T-cell (primary cell): ENCODE measurements at regions not wholly inside any gene's neighbourhood (a gene's known extent, or its start where the extent isn't known, plus 50 kb on each side); places are given as distances from the start of the nearest gene placed in this dataset.
A peak's percentile ranks its signal among the peaks of the same experiment; 100 is the strongest.

Experiments used
- ATAC-seq, 4 experiments: fragments of 200-7000 bp in 3 of 4; fragments of 150-1000 bp in 1 of 4; cut with Tn5 transposase; replicated peaks in 1 of 4; 1 replicate in 3 of 4; 2 replicates in 1 of 4; pipeline ENCODE4 v1.10.0; 2021; ENCODE audit warnings: moderate library complexity in 3 of 4, mild to moderate bottlenecking in 2 of 4, moderate number of reproducible peaks in 1 of 4
- CTCF ChIA-PET, 2 donors: fragments of 300-600 bp; sonication (Branson Sonifier 250); formaldehyde crosslinking; loops; one replicate each; lab custom pipeline; 2022; ENCODE audit warnings: antibody characterized with exemption in 2 of 2; lab: Charles Lee
- POLR2A ChIA-PET, 2 donors: fragments of 300-600 bp; sonication (Branson Sonifier 250); formaldehyde crosslinking; loops; one replicate each; lab custom pipeline; 2022; ENCODE audit warnings: antibody characterized with exemption in 2 of 2; lab: Charles Lee
- DNase-seq, 35 experiments: peaks; one replicate each; pipeline versions ENCODE4 v3.0.0 to v3.0.0-alpha.2; 2013 to 2023
- H3K27ac ChIP-seq: one replicate; pipeline ENCODE4 v1.5.1; 2013; ENCODE audit warnings: low read length
- H3K27me3 ChIP-seq, 2 experiments: replicated peaks in 1 of 2; 1 replicate in 1 of 2; 2 replicates in 1 of 2; pipeline versions ENCODE4 v1.6.1 to v1.7.0; 2013; ENCODE audit warnings: low read length in 1 of 2, mixed read lengths in 1 of 2; ENCODE audit not compliant: control insufficient read depth in 2 of 2, insufficient read depth in 2 of 2; ENCODE audit errors: extremely low read depth in 1 of 2
- H3K36me3 ChIP-seq, 2 donors: 1 replicate in 1 of 2; 2 replicates in 1 of 2; pipeline versions ENCODE4 v1.6.1 to v1.7.0; 2013; ENCODE audit warnings: low read length in 1 of 2; ENCODE audit not compliant: control insufficient read depth in 2 of 2, insufficient read depth in 1 of 2; ENCODE audit errors: extremely low read depth in 1 of 2
- H3K4me1 ChIP-seq, 2 experiments: 1 replicate in 1 of 2; 2 replicates in 1 of 2; pipeline versions ENCODE4 v1.6.1 to v1.7.0; 2013; ENCODE audit warnings: low read length in 2 of 2, mixed read lengths in 1 of 2; ENCODE audit not compliant: insufficient read depth in 2 of 2, control insufficient read depth in 1 of 2; ENCODE audit errors: extremely low read depth in 1 of 2
- H3K4me3 ChIP-seq, 2 donors: 1 replicate in 1 of 2; 2 replicates in 1 of 2; pipeline versions ENCODE4 v1.5.1 to v1.7.0; 2013; ENCODE audit warnings: mild to moderate bottlenecking in 2 of 2, low read length in 1 of 2, moderate library complexity in 1 of 2; ENCODE audit not compliant: control insufficient read depth in 1 of 2; ENCODE audit errors: extremely low read depth in 1 of 2
- H3K9me3 ChIP-seq: 2 replicates; pipeline ENCODE4 v1.7.0; 2013
- H3K27ac Mint-ChIP-seq, 2 donors: one replicate each; pipeline ENCODE4 v1.8.0; 2020 to 2021; ENCODE audit warnings: mild to moderate bottlenecking in 2 of 2, mixed read lengths in 2 of 2
- H3K27me3 Mint-ChIP-seq, 2 donors: one replicate each; pipeline ENCODE4 v1.8.0; 2021 to 2022; ENCODE audit warnings: mixed read lengths in 2 of 2
- H3K36me3 Mint-ChIP-seq: one replicate; pipeline ENCODE4 v1.8.0; 2021; ENCODE audit warnings: mixed read lengths
- H3K4me1 Mint-ChIP-seq, 3 donors: one replicate each; pipeline ENCODE4 v1.8.0; 2020 to 2022; ENCODE audit warnings: mixed read lengths in 3 of 3, mild to moderate bottlenecking in 1 of 3
- H3K4me3 Mint-ChIP-seq, 3 donors: one replicate each; pipeline ENCODE4 v1.8.0; 2020 to 2022; ENCODE audit warnings: mild to moderate bottlenecking in 3 of 3, mixed read lengths in 3 of 3, moderate library complexity in 3 of 3
- H3K9me3 Mint-ChIP-seq, 3 donors: one replicate each; pipeline ENCODE4 v1.8.0; 2020 to 2022; ENCODE audit warnings: mixed read lengths in 3 of 3
- WGBS: methylation state at CpG from one replicate; pipeline ENCODE4 v1.1.5; 2013; ENCODE audit warnings: missing lambda C conversion rate; ENCODE audit not compliant: insufficient coverage; 5-methylcytosine and 5-hydroxymethylcytosine counted together

DNA sequence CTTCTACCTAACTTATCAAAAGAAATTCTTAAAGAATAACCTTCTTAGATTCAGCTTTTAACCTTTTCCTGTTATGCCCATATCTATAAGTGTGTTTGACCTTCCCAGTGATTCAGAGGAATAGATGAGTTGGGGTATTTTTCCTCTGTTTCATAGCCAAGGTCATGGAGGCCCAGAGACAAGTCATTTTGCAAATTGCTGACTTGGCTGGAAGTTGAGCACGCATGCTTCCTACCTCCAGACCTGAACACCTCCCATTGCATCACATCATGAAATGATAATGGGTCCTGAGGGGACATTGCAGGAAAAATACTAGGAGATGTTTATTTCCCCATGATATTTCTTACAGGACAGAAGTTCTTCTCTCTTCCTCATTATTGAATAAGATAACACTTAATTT, 158.6 kb upstream of the LMCD1 start:
- DNase-seq (no peak), ATAC-seq (no peak)
- no peaks in the 10 kb centered on the region for H3K27me3 ChIP-seq
- Mint-ChIP-seq H3K27ac (no peak overlapping the region), H3K9me3 (peaks cover 10 to 29% (median 12%) of the 10 kb centered on the region in 3 donors), H3K4me3 (no peak overlapping the region), H3K27me3 (peaks cover 0 to 4% of the 10 kb centered on the region in 2 donors), H3K36me3 (peaks cover 6% of the 10 kb centered on the region), H3K4me1 (no peaks in the 10 kb centered on the region)
- ChIA-PET POLR2A (interaction anchor here in 1 of 2 donors (0.8 kb wide), 1 partner anchor 15 kb away, joined by 3 read pairs; no protein-coding TSS in a partner anchor), CTCF (no interaction called here)
- no CpG with 5 or more reads among the region's 1 CpG for WGBS
- H3K27ac ChIP-seq, result no peak overlapping the region
- no peaks in the 10 kb centered on the region for H3K4me1 ChIP-seq
- H3K9me3 ChIP-seq, result peaks cover 4% of the 10 kb centered on the region
- H3K4me3 ChIP-seq, result no peak overlapping the region
- H3K36me3 ChIP-seq, result no peaks in the 10 kb centered on the region

GRCh38 chr3:8345398-8345797, 156.2 kb upstream of the LMCD1 start:
- peaks cover 6% of the 10 kb centered on the region for H3K36me3 Mint-ChIP-seq
- Histone ChIP-seq H3K9me3 (peaks cover 4% of the 10 kb centered on the region), H3K4me1 (no peaks in the 10 kb centered on the region), H3K27ac (no peak overlapping the region), H3K27me3 (no peaks in the 10 kb centered on the region), H3K4me3 (no peak overlapping the region), H3K36me3 (no peaks in the 10 kb centered on the region)
- H3K4me1 Mint-ChIP-seq, result no peaks in the 10 kb centered on the region
- no peak for ATAC-seq
- no peaks in the 10 kb centered on the region for H3K27me3 Mint-ChIP-seq
- ChIA-PET CTCF (no interaction called here), POLR2A (no interaction called here)
- H3K27ac Mint-ChIP-seq, result no peak overlapping the region
- peaks cover 12 to 47% (median 13%) of the 10 kb centered on the region in 3 donors for H3K9me3 Mint-ChIP-seq
- no peak for DNase-seq
- no peak overlapping the region for H3K4me3 Mint-ChIP-seq

- Mint-ChIP-seq H3K9me3 (peaks cover 12 to 47% (median 17%) of the 10 kb centered on the region in 3 donors), H3K27ac (no peak overlapping the region), H3K27me3 (no peaks in the 10 kb centered on the region), H3K4me1 (peaks cover 0 to 9% (median 9%) of the 10 kb centered on the region in 3 donors), H3K36me3 (peaks cover 6% of the 10 kb centered on the region), H3K4me3 (no peak overlapping the region)
- H3K36me3 ChIP-seq, result no peaks in the 10 kb centered on the region
- no peak for ATAC-seq
- peaks cover 4% of the 10 kb centered on the region for H3K9me3 ChIP-seq
- H3K4me3 ChIP-seq, result no peak overlapping the region
- H3K27me3 ChIP-seq, result no peaks in the 10 kb centered on the region
- POLR2A ChIA-PET, result no interaction called here
- no peak for DNase-seq
- CTCF ChIA-PET, result no interaction called here
- peaks cover 0 to 7% of the 10 kb centered on the region in 2 experiments for H3K4me1 ChIP-seq
- no peak overlapping the region for H3K27ac ChIP-seq
- 100% methylated on average over 1 of the region's 2 CpGs for WGBS
Measured at GRCh38 chr3:8348076-8348475, 153.5 kb upstream of the LMCD1 start.

- no peak overlapping the region for H3K27ac ChIP-seq
- H3K9me3 ChIP-seq, result no peaks in the 10 kb centered on the region
- ATAC-seq (no peak), DNase-seq (no peak)
- no peaks in the 10 kb centered on the region for H3K27me3 ChIP-seq
- Mint-ChIP-seq H3K27me3 (no peaks in the 10 kb centered on the region), H3K36me3 (peaks cover 7% of the 10 kb centered on the region), H3K4me3 (no peak overlapping the region), H3K9me3 (peaks cover 3 to 21% (median 10%) of the 10 kb centered on the region in 3 donors), H3K4me1 (peaks cover 22 to 46% (median 44%) of the 10 kb centered on the region in 3 donors), H3K27ac (no peak overlapping the region)
- 60% methylated on average over 1 of the region's 2 CpGs for WGBS
- no peaks in the 10 kb centered on the region for H3K36me3 ChIP-seq
- POLR2A ChIA-PET, result no interaction called here
- peaks cover 10 to 31% of the 10 kb centered on the region in 2 experiments for H3K4me1 ChIP-seq
- CTCF ChIA-PET, result interaction anchor here in 1 of 2 donors (0.6 kb wide), 1 partner anchor 27 kb away, joined by 3 read pairs; no protein-coding TSS in a partner anchor
- no peak overlapping the region for H3K4me3 ChIP-seq
Measured at GRCh38 chr3:8352475-8352874, 149.1 kb upstream of the LMCD1 start.

GRCh38 chr3:8353364-8353763, 148.3 kb upstream of the LMCD1 start:
- Histone ChIP-seq H3K4me1 (peaks cover 16 to 40% of the 10 kb centered on the region in 2 experiments), H3K9me3 (no peaks in the 10 kb centered on the region), H3K36me3 (no peaks in the 10 kb centered on the region), H3K4me3 (no peak overlapping the region), H3K27ac (no peak overlapping the region), H3K27me3 (no peaks in the 10 kb centered on the region)
- peak overlapping the region in 1 of 2 donors; percentile 39 for H3K27ac Mint-ChIP-seq
- POLR2A ChIA-PET, result no interaction called here
- WGBS, result no CpG with 5 or more reads among the region's 2 CpGs
- H3K4me3 Mint-ChIP-seq, result no peak overlapping the region
- peaks cover 4 to 22% (median 10%) of the 10 kb centered on the region in 3 donors for H3K9me3 Mint-ChIP-seq
- H3K27me3 Mint-ChIP-seq, result no peaks in the 10 kb centered on the region
- H3K36me3 Mint-ChIP-seq, result peaks cover 13% of the 10 kb centered on the region
- CTCF ChIA-PET, result no interaction called here
- H3K4me1 Mint-ChIP-seq, result peaks cover 31 to 55% (median 53%) of the 10 kb centered on the region in 3 donors
- DNase-seq (no peak), ATAC-seq (no peak)

DNA sequence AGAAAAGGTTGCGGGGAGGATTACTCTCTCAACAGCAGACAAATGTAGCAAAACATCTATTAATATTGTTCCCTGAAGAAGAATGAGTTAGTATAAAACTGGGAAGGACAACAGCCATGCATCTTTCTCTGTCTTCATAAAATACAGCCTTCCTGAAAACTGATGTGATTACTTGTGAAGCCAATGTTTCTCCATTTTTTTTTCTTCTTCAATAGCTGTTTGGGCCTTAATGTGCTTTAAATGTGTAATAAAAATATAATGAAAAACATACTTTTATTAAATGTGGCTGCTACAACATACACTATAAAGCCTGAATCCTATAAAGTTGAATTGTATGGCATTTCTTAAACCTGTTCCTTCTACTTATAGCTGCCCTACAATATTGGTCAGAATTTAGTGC, 146.3 kb upstream of the LMCD1 start:
- ATAC-seq, result no peak
- H3K27ac ChIP-seq, result peak overlapping the region; percentile 98
- H3K4me1 Mint-ChIP-seq, result peaks cover 44 to 69% (median 69%) of the 10 kb centered on the region in 3 donors

More for the DNA sequence above, 146.3 kb upstream of the LMCD1 start:
- Histone ChIP-seq H3K9me3 (no peaks in the 10 kb centered on the region), H3K27me3 (no peaks in the 10 kb centered on the region), H3K36me3 (no peaks in the 10 kb centered on the region), H3K4me1 (peaks cover 16 to 43% of the 10 kb centered on the region in 2 experiments), H3K4me3 (no peak overlapping the region)
- Mint-ChIP-seq H3K9me3 (peaks cover 11 to 22% (median 15%) of the 10 kb centered on the region in 3 donors), H3K27ac (peak overlapping the region; percentile 96 to 97), H3K36me3 (peaks cover 23% of the 10 kb centered on the region), H3K27me3 (no peaks in the 10 kb centered on the region), H3K4me3 (peak overlapping the region in 1 of 3 donors; percentile 68)
- CTCF ChIA-PET, result interaction anchor here (0.6 to 2.8 kb wide), 2 partner anchors 30 to 62 kb away, joined by 3 to 13 read pairs; no protein-coding TSS in a partner anchor
- no CpG with 5 or more reads among the region's 1 CpG for WGBS
- DNase-seq, result no peak
- POLR2A ChIA-PET, result no interaction called here
